DOHH2 (cell line): ENCODE measurements at regions not wholly inside any gene's neighbourhood (a gene's known extent, or its start where the extent isn't known, plus 50 kb on each side); places are given as distances from the start of the nearest gene placed in this dataset.
"Not testable (repeated sequence)": the region's sequence is repeated elsewhere in the genome, so short reads cannot be mapped to it uniquely, and the experiment has no call there.

Experiments
- H3F3A ChIP-seq: fragments of 200-600 bp; sonication (generic), shearing (Covaris generic); 2 replicates; pipeline ENCODE4 v1.6.0; 2016; ENCODE audit warnings: antibody characterized with exemption, mild to moderate bottlenecking; ENCODE audit not compliant: control insufficient read depth, insufficient read depth
- H3K27ac ChIP-seq: fragments of 200-600 bp; sonication (generic); 2 replicates; pipeline ENCODE4 v1.5.1; 2014; ENCODE audit warnings: low read depth, mild to moderate bottlenecking, low read length, moderate library complexity
- H3K27me3 ChIP-seq: fragments of 200-600 bp; sonication (generic); 2 replicates; pipeline ENCODE4 v1.6.1; 2014; ENCODE audit warnings: mild to moderate bottlenecking, low read length, mixed read lengths; ENCODE audit not compliant: control insufficient read depth
- H3K36me3 ChIP-seq: fragments of 200-600 bp; sonication (generic); 2 replicates; pipeline ENCODE4 v1.6.1; 2014; ENCODE audit warnings: mild to moderate bottlenecking, low read length, moderate library complexity, mixed read lengths; ENCODE audit not compliant: control insufficient read depth
- H3K4me1 ChIP-seq: fragments of 200-600 bp; sonication (generic); 2 replicates; pipeline ENCODE4 v1.6.1; 2014; ENCODE audit warnings: mild to moderate bottlenecking, low read length, mixed read lengths; ENCODE audit not compliant: control insufficient read depth
- H3K4me2 ChIP-seq: fragments of 200-600 bp; sonication (generic); 2 replicates; pipeline ENCODE4 v1.6.0; 2014; ENCODE audit warnings: mild to moderate bottlenecking, low read length, moderate library complexity
- H3K4me3 ChIP-seq: fragments of 200-600 bp; sonication (generic); 2 replicates; pipeline ENCODE4 v1.5.1; 2014; ENCODE audit warnings: mild to moderate bottlenecking, low read length, mixed read lengths
- H3K79me2 ChIP-seq: fragments of 200-600 bp; sonication (generic); 2 replicates; pipeline ENCODE4 v1.6.1; 2014; ENCODE audit warnings: mild to moderate bottlenecking, low read length, mixed read lengths; ENCODE audit not compliant: control insufficient read depth
- H3K9me2 ChIP-seq: fragments of 200-600 bp; sonication (generic); replicated peaks from 2 replicates; pipeline ENCODE4 v1.6.1; 2014; ENCODE audit warnings: mild to moderate bottlenecking, low read length, mixed read lengths; ENCODE audit not compliant: control insufficient read depth
- H3K9me3 ChIP-seq: fragments of 200-600 bp; sonication (generic); 2 replicates; pipeline ENCODE4 v1.6.1; 2014; ENCODE audit warnings: antibody characterized with exemption, low read length, mixed read lengths; ENCODE audit not compliant: control insufficient read depth, insufficient read depth
- H4K20me1 ChIP-seq: fragments of 200-600 bp; sonication (generic); 2 replicates; pipeline ENCODE4 v1.6.0; 2014; ENCODE audit warnings: low read depth, mild to moderate bottlenecking, antibody characterized with exemption, low read length, moderate library complexity; ENCODE audit not compliant: control insufficient read depth, insufficient read depth
- CTCF ChIP-seq: fragments of 200-600 bp; sonication (generic); IDR thresholded peaks from one replicate; pipeline ENCODE4 v1.5.1; 2014; ENCODE audit warnings: antibody characterized with exemption, mild to moderate bottlenecking, low read depth, low read length; ENCODE audit not compliant: poor library complexity, severe bottlenecking
- EZH2phosphoT487 ChIP-seq: fragments of 200-600 bp; sonication (generic); IDR thresholded peaks from 2 replicates; pipeline ENCODE4 v1.6.1; 2017; ENCODE audit warnings: borderline replicate concordance, mild to moderate bottlenecking, antibody characterized with exemption, low read length, moderate library complexity, mixed read lengths

GRCh38 chr14:29403091-29403490, 524.6 kb downstream of the PRKD1 start:
- TF ChIP-seq EZH2phosphoT487 (no peak), CTCF (no peak)
- Histone ChIP-seq H4K20me1 (no peaks in the 10 kb centered on the region), H3K4me2 (no peak overlapping the region), H3K9me2 (no peaks in the 10 kb centered on the region), H3K79me2 (no peaks in the 10 kb centered on the region), H3K27ac (no peak overlapping the region), H3K4me3 (no peak overlapping the region), H3F3A (no peaks in the 10 kb centered on the region), H3K9me3 (no peaks in the 10 kb centered on the region), H3K4me1 (no peaks in the 10 kb centered on the region), H3K36me3 (no peaks in the 10 kb centered on the region), H3K27me3 (no peaks in the 10 kb centered on the region)

- no peak overlapping the region for H3K27ac ChIP-seq
- no peaks in the 10 kb centered on the region for H3K27me3 ChIP-seq
- H3K9me3 ChIP-seq: no peaks in the 10 kb centered on the region
- TF ChIP-seq EZH2phosphoT487 (no peak), CTCF (no peak)
- H3K79me2 ChIP-seq: no peaks in the 10 kb centered on the region
- no peaks in the 10 kb centered on the region for H4K20me1 ChIP-seq
- H3K4me3 ChIP-seq: no peak overlapping the region
- H3K4me2 ChIP-seq: no peak overlapping the region
- H3F3A ChIP-seq: no peaks in the 10 kb centered on the region
- H3K9me2 ChIP-seq: no peaks in the 10 kb centered on the region
- H3K36me3 ChIP-seq: no peaks in the 10 kb centered on the region
- no peaks in the 10 kb centered on the region for H3K4me1 ChIP-seq
Measured at GRCh38 chr14:29410581-29410980, 517.1 kb downstream of the PRKD1 start.

- H3K36me3 ChIP-seq, H3K9me2 ChIP-seq, H3K9me3 ChIP-seq, H3K4me2 ChIP-seq, H3K27ac ChIP-seq, H4K20me1 ChIP-seq, H3F3A ChIP-seq, H3K27me3 ChIP-seq, H3K4me1 ChIP-seq, H3K4me3 ChIP-seq, H3K79me2 ChIP-seq: not testable (repeated sequence)
Measured at GRCh38 chr14:29414931-29415330, 512.7 kb downstream of the PRKD1 start.

- no peaks in the 10 kb centered on the region for H3K9me3 ChIP-seq
- H3K27ac ChIP-seq: no peak overlapping the region
- H3K4me1 ChIP-seq: no peaks in the 10 kb centered on the region
- H3K4me2 ChIP-seq: no peak overlapping the region
- no peak overlapping the region for H3K4me3 ChIP-seq
- no peaks in the 10 kb centered on the region for H3K27me3 ChIP-seq
- no peaks in the 10 kb centered on the region for H3K79me2 ChIP-seq
- H3K9me2 ChIP-seq: no peaks in the 10 kb centered on the region
- H3K36me3 ChIP-seq: no peaks in the 10 kb centered on the region
- H4K20me1 ChIP-seq: no peaks in the 10 kb centered on the region
- no peaks in the 10 kb centered on the region for H3F3A ChIP-seq
- no peak for TF ChIP-seq EZH2phosphoT487
Measured at GRCh38 chr14:29419736-29420135, 507.9 kb downstream of the PRKD1 start.
